ENCODE measurements at regions not wholly inside any gene's neighbourhood (a gene's known extent, or its start where the extent isn't known, plus 50 kb on each side); places are given as distances from the start of the nearest gene placed in this dataset.
"Not testable (repeated sequence)": the region's sequence is repeated elsewhere in the genome, so short reads cannot be mapped to it uniquely, and the experiment has no call there.

DNA sequence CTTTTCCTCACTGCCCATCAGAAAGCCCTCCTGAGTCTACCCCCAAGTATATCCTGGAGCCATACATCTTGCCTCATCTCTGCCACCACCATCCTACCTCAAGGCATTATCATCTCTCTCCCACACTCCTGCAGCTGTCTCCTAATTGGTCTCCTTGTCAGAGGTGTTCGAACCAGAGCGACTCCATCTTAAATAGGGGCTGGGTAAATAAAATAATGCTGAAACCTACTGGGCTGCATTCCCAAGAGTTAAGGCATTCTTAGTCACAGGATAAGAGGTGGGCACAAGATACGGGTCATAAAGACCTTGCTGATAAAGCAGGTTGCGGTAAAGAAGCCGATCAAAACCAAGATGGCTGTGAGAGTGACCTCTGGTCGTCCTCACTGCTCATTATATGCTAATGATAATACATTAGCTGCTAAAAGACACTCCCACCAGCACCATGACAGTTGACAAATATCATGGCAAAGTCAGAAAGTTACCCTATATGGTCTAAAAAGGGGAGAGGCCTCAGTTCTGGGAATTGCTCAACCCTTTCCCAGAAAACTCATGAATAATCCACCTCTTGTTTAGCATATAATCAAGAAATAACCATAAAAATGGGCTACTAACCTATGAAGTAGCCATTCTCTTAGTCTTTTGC is 97.0 kb upstream of the C16orf82 start:
- no peak for DNase-seq
- no peak overlapping the region for H3K27ac Mint-ChIP-seq
- H3K27me3 Mint-ChIP-seq: peaks cover 3% of the 10 kb centered on the region
- intact Hi-C loops (cut with micrococcal nuclease): no loop called here
- H3K4me1 Mint-ChIP-seq: no peaks in the 10 kb centered on the region
- no peaks in the 10 kb centered on the region for H3K9me3 Mint-ChIP-seq
- no peaks in the 10 kb centered on the region for H3K36me3 Mint-ChIP-seq (ENCODE audit: low read depth)
- H3K4me3 Mint-ChIP-seq: no peak overlapping the region

DNA sequence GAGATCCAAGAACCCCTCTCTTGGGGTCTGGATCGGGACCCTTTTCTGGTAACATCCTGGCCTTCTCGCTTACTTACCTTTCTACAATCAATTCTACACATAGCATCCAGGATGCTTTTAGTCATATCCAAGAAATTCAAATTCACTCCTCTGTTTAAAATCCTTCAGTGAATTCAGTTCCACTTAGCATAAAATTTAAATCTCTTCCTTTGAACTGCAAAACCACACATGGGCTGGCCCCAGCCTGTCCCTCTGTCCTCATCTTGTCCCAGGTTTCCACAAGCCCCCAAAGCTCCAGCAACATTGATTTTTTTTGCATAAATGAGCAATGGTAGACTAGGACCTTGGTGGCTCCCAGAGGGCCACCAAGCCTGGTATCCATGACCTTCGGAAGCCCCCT is 96.4 kb upstream of the C16orf82 start:
- H3K27me3 Mint-ChIP-seq: peaks cover 3% of the 10 kb centered on the region
- intact Hi-C loops (cut with micrococcal nuclease): no loop called here
- H3K36me3 Mint-ChIP-seq (ENCODE audit: low read depth): no peaks in the 10 kb centered on the region
- H3K9me3 Mint-ChIP-seq: no peaks in the 10 kb centered on the region
- no peak overlapping the region for H3K4me3 Mint-ChIP-seq
- no peaks in the 10 kb centered on the region for H3K4me1 Mint-ChIP-seq
- DNase-seq: no peak
- no peak overlapping the region for H3K27ac Mint-ChIP-seq

DNA sequence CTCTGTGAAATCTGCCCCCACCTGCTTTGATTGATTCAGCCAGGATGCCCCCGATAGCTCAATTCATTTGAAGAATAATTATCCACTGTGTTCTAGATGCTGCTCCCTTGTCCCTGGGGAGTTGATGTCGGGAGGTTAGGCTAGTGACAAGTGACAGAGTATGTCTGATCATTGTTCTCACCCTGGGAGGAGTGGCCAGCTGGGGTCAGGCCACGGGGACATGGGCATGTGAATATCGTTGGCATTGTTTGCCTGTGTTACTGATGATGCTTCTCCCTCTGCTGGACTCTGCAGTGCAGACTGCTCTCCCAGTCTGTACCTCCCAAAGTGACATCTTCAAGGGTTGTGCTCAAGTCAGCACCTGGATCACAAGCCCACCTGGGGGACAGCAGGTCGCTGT is 89.9 kb upstream of the C16orf82 start:
- DNase-seq: no peak
- H3K36me3 Mint-ChIP-seq (ENCODE audit: low read depth): no peaks in the 10 kb centered on the region
- H3K9me3 Mint-ChIP-seq: no peaks in the 10 kb centered on the region
- intact Hi-C loops (cut with micrococcal nuclease): no loop called here
- no peak overlapping the region for H3K27ac Mint-ChIP-seq
- H3K27me3 Mint-ChIP-seq: peaks cover 2% of the 10 kb centered on the region
- no peak overlapping the region for H3K4me3 Mint-ChIP-seq
- H3K4me1 Mint-ChIP-seq: no peaks in the 10 kb centered on the region

DNA sequence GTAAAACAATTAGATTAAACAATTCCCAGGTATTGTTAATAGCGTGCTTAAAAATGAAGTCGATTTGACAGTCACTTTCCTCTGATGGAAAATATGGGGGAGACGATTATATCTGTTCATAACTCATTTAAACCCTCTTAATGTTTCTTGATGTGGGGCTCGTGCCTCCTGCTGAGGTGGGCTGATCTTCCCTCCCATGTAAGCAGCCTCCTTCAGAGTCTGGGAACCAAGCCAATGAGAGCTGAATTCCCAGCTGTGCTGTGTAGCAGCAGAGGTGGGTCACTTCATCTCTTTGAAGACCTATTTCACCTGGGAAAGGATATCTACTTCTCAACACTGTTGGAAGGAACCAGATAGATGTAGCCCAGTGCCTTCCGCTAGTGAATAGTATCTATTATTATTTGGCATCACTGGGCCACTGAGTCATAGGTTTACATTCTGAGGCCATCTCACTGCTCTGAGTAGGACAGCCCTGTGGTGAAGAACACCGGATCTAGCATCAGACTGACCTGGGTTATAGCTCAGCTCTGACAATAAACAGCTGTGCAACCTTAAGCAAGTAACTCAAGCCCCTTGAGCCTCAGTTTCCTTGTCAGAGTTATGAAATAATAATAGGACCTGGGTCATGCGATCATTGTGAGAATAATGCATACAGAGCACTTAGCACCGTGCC is 85.3 kb upstream of the C16orf82 start:
- Mint-ChIP-seq H3K27ac (no peak overlapping the region), H3K4me3 (no peak overlapping the region), H3K27me3 (peaks cover 3% of the 10 kb centered on the region), H3K9me3 (no peaks in the 10 kb centered on the region), H3K36me3 (ENCODE audit: low read depth) (no peaks in the 10 kb centered on the region), H3K4me1 (no peaks in the 10 kb centered on the region)
- intact Hi-C loops (cut with micrococcal nuclease): no loop called here
- no peak for DNase-seq

DNA sequence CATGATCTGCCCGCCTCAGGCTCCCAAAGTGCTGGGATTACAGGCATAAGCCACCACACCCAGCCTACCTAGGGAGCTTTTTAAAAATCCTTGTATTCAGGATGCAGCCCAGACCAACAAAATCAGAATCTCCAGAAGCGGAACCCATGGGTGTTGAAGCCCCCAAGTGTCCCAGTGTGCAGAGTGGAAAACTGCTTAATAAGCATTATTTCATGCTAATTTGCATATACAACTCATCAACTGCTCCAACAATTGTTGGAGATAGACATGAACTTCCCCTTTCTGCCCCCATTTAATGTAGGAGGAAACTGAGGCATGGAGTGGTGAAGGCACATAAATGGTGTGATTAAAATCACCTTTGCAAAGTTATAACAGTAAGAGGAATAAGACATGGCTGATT is 84.3 kb upstream of the C16orf82 start:
- intact Hi-C loops (cut with micrococcal nuclease): no loop called here
- no peak overlapping the region for H3K27ac Mint-ChIP-seq
- H3K9me3 Mint-ChIP-seq: no peaks in the 10 kb centered on the region
- H3K4me3 Mint-ChIP-seq: no peak overlapping the region
- no peak for DNase-seq
- H3K4me1 Mint-ChIP-seq: no peaks in the 10 kb centered on the region
- no peaks in the 10 kb centered on the region for H3K36me3 Mint-ChIP-seq (ENCODE audit: low read depth)
- peaks cover 4% of the 10 kb centered on the region for H3K27me3 Mint-ChIP-seq

DNA sequence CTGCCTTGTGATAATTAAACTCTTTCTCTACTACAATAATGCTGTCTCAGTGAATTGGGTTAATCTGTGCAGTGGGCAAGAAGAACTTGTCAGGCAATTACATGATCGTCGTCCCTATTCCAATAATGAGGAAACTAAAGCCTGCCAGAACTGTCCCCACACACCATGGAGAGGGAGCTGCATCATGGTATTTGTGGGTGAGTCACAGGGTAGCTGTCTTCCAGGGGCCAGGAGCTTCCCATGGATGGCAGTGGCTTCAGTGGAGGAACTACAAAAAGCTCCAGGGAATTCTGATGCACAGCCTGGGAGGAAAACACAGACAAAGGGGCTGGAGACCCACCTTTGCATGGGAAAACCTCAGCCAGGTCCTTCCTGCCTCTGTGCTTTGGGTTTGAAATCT is 83.3 kb upstream of the C16orf82 start:
- H3K27ac Mint-ChIP-seq: no peak overlapping the region
- DNase-seq: no peak
- H3K36me3 Mint-ChIP-seq (ENCODE audit: low read depth): no peaks in the 10 kb centered on the region
- peaks cover 4% of the 10 kb centered on the region for H3K27me3 Mint-ChIP-seq
- H3K9me3 Mint-ChIP-seq: no peaks in the 10 kb centered on the region
- no peaks in the 10 kb centered on the region for H3K4me1 Mint-ChIP-seq
- no peak overlapping the region for H3K4me3 Mint-ChIP-seq
- intact Hi-C loops (cut with micrococcal nuclease): no loop called here

DNA sequence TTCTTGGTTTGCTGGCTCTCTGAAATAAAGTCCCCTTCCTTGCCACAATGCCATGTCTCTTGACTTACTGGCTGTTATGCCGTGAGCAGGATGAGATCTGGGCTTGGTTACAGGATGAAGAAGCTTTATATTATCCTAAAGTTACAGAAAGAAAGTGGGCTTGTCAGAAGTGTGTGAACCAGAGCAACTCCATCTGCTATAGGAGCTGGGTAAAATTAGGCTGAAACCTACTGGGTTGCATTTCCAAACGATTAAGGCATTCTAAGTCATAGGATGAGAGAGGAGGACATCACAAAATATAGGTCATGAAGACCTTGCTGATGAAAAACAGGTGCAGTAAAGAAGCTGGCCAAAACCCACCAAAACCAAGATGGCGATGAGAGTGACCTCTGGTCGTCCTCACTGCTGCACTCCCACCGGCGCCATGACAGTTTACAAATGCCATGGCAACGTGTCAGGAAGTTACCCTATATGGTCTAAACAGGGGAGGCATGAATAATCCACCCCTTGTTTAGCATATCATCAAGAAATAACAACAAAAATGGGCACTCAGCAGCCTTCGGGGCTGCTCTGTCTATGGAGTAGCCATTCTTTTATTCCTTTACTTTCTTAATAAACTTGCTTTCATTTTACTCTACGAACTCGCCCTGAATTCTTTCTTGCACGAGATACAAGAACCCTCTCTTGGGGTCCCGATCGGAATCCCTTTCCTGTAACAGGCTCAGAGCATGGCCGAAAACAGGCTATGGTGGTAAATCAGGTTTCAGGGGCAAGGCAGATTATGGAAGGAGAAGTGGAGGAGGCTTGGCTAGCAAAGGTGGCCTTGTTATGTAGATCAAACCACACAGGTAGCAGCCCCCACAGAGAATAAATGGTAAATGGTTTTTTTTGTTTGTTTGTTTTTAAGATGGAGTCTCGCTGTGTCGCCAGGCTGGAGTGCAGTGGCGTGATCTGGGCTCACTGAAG is 81.3 kb upstream of the C16orf82 start:
- H3K36me3 Mint-ChIP-seq (ENCODE audit: low read depth): no peaks in the 10 kb centered on the region
- intact Hi-C loops (cut with micrococcal nuclease): no loop called here
- H3K4me1 Mint-ChIP-seq: no peaks in the 10 kb centered on the region
- H3K4me3 Mint-ChIP-seq: no peak overlapping the region
- H3K27me3 Mint-ChIP-seq: peaks cover 2% of the 10 kb centered on the region
- no peak overlapping the region for H3K27ac Mint-ChIP-seq
- no peak for DNase-seq
- H3K9me3 Mint-ChIP-seq: no peaks in the 10 kb centered on the region

DNA sequence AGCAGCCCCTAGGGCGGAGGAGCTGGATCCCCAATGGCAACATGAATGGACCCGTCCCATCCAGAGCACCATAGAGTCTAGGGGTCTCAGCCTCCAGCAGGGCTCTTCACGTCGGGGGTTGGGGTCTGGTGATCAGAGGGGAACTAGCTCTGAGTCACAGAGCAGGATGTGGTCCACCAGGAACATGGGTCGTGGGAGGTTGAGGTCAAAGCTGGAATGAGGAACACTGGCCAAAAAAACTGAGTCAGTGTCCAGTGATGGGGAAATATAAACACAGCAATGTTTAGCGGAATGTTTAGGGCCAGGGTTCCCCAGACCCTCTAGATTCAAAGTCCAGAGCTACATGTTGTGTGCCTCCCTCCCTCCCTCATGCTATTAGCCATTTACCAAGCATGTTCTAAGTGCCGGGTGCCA is 79.1 kb upstream of the C16orf82 start:
- intact Hi-C loops (cut with micrococcal nuclease): no loop called here
- H3K4me1 Mint-ChIP-seq: no peaks in the 10 kb centered on the region
- H3K36me3 Mint-ChIP-seq (ENCODE audit: low read depth): no peaks in the 10 kb centered on the region
- no peak for DNase-seq
- H3K27ac Mint-ChIP-seq: no peak overlapping the region
- no peak overlapping the region for H3K4me3 Mint-ChIP-seq
- H3K27me3 Mint-ChIP-seq: peaks cover 2% of the 10 kb centered on the region
- H3K9me3 Mint-ChIP-seq: no peaks in the 10 kb centered on the region

DNA sequence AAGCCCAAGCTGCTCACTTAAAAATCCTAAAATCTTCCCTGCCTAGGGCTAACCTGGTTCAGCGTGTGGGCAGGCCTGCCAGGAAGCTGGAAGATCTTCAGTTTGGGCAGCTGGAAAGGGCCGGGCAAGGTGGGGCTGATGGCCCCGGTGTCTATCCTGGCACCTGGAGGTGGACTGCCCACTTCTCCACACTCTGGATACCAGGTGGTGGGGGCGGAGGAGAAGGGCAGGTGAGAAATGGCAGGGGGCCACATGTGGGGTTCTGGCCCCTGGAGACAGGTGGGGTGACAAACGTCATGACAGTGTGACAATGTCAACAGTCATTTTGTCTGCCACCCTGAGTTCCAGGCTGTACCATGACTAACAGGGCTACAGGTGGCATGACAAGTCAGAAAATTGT is 78.5 kb upstream of the C16orf82 start:
- no peak overlapping the region for H3K27ac Mint-ChIP-seq
- H3K4me1 Mint-ChIP-seq: no peaks in the 10 kb centered on the region
- H3K36me3 Mint-ChIP-seq (ENCODE audit: low read depth): no peaks in the 10 kb centered on the region
- intact Hi-C loops (cut with micrococcal nuclease): no loop called here
- H3K9me3 Mint-ChIP-seq: no peaks in the 10 kb centered on the region
- H3K4me3 Mint-ChIP-seq: no peak overlapping the region
- no peak for DNase-seq
- peaks cover 2% of the 10 kb centered on the region for H3K27me3 Mint-ChIP-seq

DNA sequence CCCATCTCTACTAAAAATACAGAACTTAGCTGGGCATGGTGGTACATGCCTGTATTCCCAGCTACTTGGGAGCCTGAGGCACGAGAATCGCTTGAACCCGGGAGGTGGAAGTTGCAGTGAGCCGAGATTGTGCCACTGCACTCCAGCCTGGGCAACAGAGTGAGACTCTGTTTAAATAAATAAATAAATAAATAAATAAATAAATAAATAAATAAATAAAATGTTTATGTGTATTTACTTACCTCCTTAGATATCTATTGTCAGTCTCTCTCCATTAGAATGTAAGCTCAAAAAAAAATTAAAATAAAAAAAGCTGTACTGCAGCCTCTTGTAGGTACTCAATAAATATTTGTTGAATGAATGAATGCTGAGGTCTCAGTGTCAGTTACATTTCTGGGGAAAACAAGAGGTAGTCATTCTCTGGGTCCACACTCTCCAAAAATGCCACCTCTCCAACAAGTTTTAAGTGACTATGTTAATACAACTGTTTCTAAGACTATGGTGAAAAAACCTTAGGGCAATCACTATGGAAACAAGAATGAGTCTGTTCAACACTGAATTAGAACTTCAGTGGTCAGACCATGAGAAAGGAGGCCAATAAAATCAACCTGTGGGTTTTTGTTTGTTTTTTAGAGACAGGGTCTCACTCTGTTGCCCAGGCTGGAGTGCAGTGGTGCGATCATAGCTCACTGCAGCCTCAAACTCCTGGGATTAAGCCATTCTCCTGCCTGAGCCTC is 76.2 kb upstream of the C16orf82 start:
- H3K27ac Mint-ChIP-seq; intact Hi-C loops (cut with micrococcal nuclease); DNase-seq; H3K27me3 Mint-ChIP-seq; H3K4me3 Mint-ChIP-seq; H3K36me3 Mint-ChIP-seq (ENCODE audit: low read depth); H3K9me3 Mint-ChIP-seq; H3K4me1 Mint-ChIP-seq: not testable (repeated sequence)

DNA sequence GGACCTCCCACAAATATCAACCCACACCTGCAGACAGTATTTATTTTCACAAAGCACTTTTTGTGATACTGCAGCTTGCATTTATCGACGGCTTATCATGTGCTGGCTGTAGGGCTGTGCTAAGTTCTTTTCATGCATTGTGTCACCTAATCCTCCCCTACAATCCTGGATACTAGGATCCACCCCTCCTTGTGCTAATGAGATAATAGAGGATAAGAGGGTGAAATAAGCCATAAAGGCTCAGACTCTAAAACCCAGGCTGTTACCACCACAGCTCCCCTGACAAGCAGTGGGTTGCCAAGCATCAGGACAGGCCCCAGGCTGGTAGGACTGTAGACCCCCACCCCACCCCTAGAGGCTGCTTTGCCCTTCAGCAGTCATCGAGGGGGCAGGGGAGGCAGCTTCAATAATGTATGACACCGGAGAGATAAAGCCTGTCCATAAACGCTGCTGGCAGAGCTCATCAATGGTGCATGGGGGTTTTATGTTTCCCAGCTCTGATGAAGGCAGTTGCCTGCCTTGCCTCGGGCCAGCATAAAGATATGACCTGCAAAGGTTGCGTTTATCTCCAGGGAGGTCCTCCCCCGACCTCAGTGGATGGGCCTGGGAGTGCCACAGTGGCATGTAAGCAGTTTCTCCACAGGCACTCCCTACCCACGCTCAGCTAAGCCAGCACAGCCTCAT is 73.9 kb upstream of the C16orf82 start:
- no peak overlapping the region for H3K27ac Mint-ChIP-seq
- H3K36me3 Mint-ChIP-seq (ENCODE audit: low read depth): no peaks in the 10 kb centered on the region
- no peaks in the 10 kb centered on the region for H3K4me1 Mint-ChIP-seq
- no peak for DNase-seq
- H3K9me3 Mint-ChIP-seq: no peaks in the 10 kb centered on the region
- intact Hi-C loops (cut with micrococcal nuclease): no loop called here
- no peak overlapping the region for H3K4me3 Mint-ChIP-seq
- H3K27me3 Mint-ChIP-seq: peaks cover 6% of the 10 kb centered on the region

DNA sequence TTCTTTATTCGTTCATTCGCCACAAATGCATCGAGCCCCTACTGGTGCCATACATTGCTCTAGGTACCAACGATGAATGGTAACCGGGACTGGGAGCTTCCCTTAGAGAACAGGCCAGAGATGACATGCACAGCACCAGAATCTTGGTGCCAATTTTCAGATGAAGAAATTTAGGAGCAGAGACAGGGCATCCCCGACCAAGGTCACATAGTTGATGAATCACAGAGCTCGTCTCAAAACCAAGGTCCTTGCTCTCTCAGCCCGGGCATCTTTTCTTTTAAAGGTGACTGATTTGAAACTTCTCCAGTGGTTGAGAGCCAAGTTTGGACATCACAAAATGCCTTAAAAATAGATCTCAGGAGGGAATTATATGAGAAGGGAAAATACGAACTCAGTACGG is 73.2 kb upstream of the C16orf82 start:
- H3K4me3 Mint-ChIP-seq: no peak overlapping the region
- intact Hi-C loops (cut with micrococcal nuclease): no loop called here
- H3K27me3 Mint-ChIP-seq: peaks cover 6% of the 10 kb centered on the region
- H3K9me3 Mint-ChIP-seq: no peaks in the 10 kb centered on the region
- no peak for DNase-seq
- no peaks in the 10 kb centered on the region for H3K4me1 Mint-ChIP-seq
- H3K36me3 Mint-ChIP-seq (ENCODE audit: low read depth): no peaks in the 10 kb centered on the region
- no peak overlapping the region for H3K27ac Mint-ChIP-seq

DNA sequence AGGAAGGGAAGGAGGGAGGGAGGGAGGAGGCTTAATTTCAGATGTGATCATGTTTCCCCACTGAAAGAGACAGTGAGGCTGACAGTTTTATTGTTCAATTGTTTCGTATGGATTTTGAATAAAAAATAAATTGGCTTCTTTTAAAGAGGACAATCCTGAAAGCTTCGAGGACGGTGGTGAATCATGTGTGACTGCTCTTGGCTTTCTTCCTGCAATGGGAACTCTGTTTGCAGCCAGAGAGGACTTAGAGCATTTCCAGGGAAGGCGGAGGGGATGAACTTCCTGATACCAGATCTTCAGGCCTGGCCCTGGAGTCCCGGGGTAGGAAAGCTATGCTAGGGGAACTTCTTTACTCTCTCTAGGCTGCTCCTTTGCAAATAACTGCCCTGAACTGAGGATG is 72.8 kb upstream of the C16orf82 start:
- no peak overlapping the region for H3K4me3 Mint-ChIP-seq
- H3K36me3 Mint-ChIP-seq (ENCODE audit: low read depth): no peaks in the 10 kb centered on the region
- intact Hi-C loops (cut with micrococcal nuclease): no loop called here
- no peaks in the 10 kb centered on the region for H3K9me3 Mint-ChIP-seq
- no peak overlapping the region for H3K27ac Mint-ChIP-seq
- H3K27me3 Mint-ChIP-seq: peaks cover 6% of the 10 kb centered on the region
- no peak for DNase-seq
- no peaks in the 10 kb centered on the region for H3K4me1 Mint-ChIP-seq

Data from activated CD4-positive, alpha-beta T cell treated with anti-CD3 and anti-CD28 coated beads, Interleukin-2, amount 10 ng/mL, durations not matched to agents 24 days and 14 days (primary cell).